Heart left ventricle (tissue), 16 donors: ENCODE measurements at regions not wholly inside any gene's neighbourhood (a gene's known extent, or its start where the extent isn't known, plus 50 kb on each side); places are given as distances from the start of the nearest gene placed in this dataset.

ENCODE experiments used
- ATAC-seq, 4 donors: fragments of 200-7000 bp; cut with Tn5 transposase; one replicate each; pipeline ENCODE4 v1.9.1; 2020 to 2022; ENCODE audit warnings: moderate library complexity in 4 of 4, mild to moderate bottlenecking in 3 of 4, moderate number of reproducible peaks in 1 of 4
- DNase-seq, 5 donors: peaks; one replicate each; pipeline ENCODE4 v3.0.0-alpha.2; 2020
- H3K27ac ChIP-seq, 12 donors: fragments of 200-600 bp; sonication (generic) in 4 of 12; one replicate each; pipeline versions ENCODE4 v1.5.0 to v1.8.0; 2016 to 2022; ENCODE audit warnings: mild to moderate bottlenecking in 2 of 12
- H3K27me3 ChIP-seq, 9 donors: fragments of 200-600 bp; sonication (generic) in 2 of 9; one replicate each; pipeline versions ENCODE4 v1.5.1 to v1.8.0; 2016 to 2022; ENCODE audit warnings: mild to moderate bottlenecking in 3 of 9
- H3K36me3 ChIP-seq, 9 donors: fragments of 200-600 bp; sonication (generic) in 2 of 9; one replicate each; pipeline versions ENCODE4 v1.5.0 to v1.8.0; 2018 to 2022; ENCODE audit warnings: mild to moderate bottlenecking in 2 of 9
- H3K4me1 ChIP-seq, 12 donors: fragments of 200-600 bp; sonication (generic) in 4 of 12; one replicate each; pipeline versions ENCODE4 v1.5.0 to v1.8.0; 2016 to 2022; ENCODE audit warnings: mild to moderate bottlenecking in 3 of 12
- H3K4me3 ChIP-seq, 12 donors: fragments of 200-600 bp; sonication (generic) in 4 of 12; one replicate each; pipeline versions ENCODE4 v1.5.0 to v1.8.0; 2017 to 2022; ENCODE audit warnings: mild to moderate bottlenecking in 9 of 12, moderate library complexity in 4 of 12
- H3K9me3 ChIP-seq, 12 donors: fragments of 200-600 bp; sonication (generic) in 4 of 12; one replicate each; pipeline versions ENCODE4 v1.5.0 to v1.8.0; 2016 to 2022; ENCODE audit warnings: mild to moderate bottlenecking in 1 of 12
- POLR2A ChIP-seq, 2 donors: fragments of 450-650 bp; IDR thresholded peaks; one replicate each; pipeline ENCODE4 v1.6.1; 2017; ENCODE audit warnings: antibody characterized with exemption in 2 of 2, mild to moderate bottlenecking in 2 of 2, moderate library complexity in 2 of 2
- WGBS, 4 donors: extraction: QIAGEN DNeasy Blood & Tissue Kit in 2 of 4; methylation state at CpG; one replicate each; pipeline versions ENCODE4 v1.1.5 to v1.1.7; 2013 to 2018; 5-methylcytosine and 5-hydroxymethylcytosine counted together
- intact Hi-C, 10 donors: fragments of 100-400 bp; cut with DNase I; formaldehyde crosslinking; loops; one replicate each; pipeline versions ENCODE4 v1.11.1 to v1.14.2; 2022
- TF ChIP-seq, protein P1 (sequence below), 12 donors: fragments of 200-600 bp; sonication (generic) in 4 of 12; IDR thresholded peaks; one replicate each; pipeline versions ENCODE4 v1.5.0 to v1.8.0; 2018 to 2022; ENCODE audit warnings: antibody characterized with exemption in 12 of 12, mild to moderate bottlenecking in 5 of 12
- donor health status: ischemic (EF 13 %, LVEDD 7.1; RV severe dilation, severe dysfunction).
- donor health status: healthy with polysubstance abuse.
- donor health status: DM: no; HTN: yes; CAD: no.
- donor health status: DM: no; HTN: no; CAD: no.
- donor health status: ischemic (EF 25% LVEDD 6.9; RV normal size, moderate dysfunction).
- donor health status: ischemic (EF 25% LVEDD 5.7; RV mildly dilated, moderate dysfunction).
- donor health status: healthy.
- donor health status: DM: yes; HTN: yes; CAD: no.
- donor health status: ischemic (EF 35%, LVEDD 5.7; RV mildly dilated, moderate dysfunction).
- donor health status: nonischemic (EF 11% LVEDD 7.7; RV severe dilation, severe dysfunction).
- donor health status: DM: yes; HTN: yes; CAD: no.
- donor health status: PGD.
- donor health status: ischemic (EF 29% LVEDD 5.4; RV normal size, mild dysfunction).
- donor health status: nonischemic (EF 23%, LVEDD 6.1; RV moderate dilation, normal function).

DNA sequence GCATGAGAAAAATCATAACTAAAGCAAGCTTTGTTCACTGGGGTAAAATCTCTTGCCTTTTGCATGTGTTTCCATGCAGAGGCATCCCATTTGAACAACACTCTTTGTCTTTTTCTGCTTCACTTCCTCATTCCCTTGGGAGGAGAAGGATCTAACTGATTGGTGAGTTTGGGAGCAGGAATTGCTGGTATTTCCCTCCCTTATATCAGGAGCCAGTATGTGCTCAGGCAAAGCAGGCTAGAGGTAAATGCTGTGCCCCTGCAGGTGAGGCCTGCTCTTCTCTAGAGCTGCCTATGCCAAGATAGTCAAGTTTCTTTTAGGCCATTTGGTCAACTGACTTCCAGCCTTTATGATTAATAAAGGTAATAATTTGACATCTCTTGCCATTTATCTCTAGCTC, 179.9 kb downstream of the COX7C start:
- intact Hi-C loops, result no loop called here
- Histone ChIP-seq H3K4me3 (no peak overlapping the region), H3K36me3 (no peaks in the 10 kb centered on the region), H3K4me1 (no peaks in the 10 kb centered on the region), H3K9me3 (no peaks in the 10 kb centered on the region), H3K27me3 (no peaks in the 10 kb centered on the region), H3K27ac (no peak overlapping the region)
- TF ChIP-seq, protein P1, sequence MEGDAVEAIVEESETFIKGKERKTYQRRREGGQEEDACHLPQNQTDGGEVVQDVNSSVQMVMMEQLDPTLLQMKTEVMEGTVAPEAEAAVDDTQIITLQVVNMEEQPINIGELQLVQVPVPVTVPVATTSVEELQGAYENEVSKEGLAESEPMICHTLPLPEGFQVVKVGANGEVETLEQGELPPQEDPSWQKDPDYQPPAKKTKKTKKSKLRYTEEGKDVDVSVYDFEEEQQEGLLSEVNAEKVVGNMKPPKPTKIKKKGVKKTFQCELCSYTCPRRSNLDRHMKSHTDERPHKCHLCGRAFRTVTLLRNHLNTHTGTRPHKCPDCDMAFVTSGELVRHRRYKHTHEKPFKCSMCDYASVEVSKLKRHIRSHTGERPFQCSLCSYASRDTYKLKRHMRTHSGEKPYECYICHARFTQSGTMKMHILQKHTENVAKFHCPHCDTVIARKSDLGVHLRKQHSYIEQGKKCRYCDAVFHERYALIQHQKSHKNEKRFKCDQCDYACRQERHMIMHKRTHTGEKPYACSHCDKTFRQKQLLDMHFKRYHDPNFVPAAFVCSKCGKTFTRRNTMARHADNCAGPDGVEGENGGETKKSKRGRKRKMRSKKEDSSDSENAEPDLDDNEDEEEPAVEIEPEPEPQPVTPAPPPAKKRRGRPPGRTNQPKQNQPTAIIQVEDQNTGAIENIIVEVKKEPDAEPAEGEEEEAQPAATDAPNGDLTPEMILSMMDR (IDR thresholded peaks at IDR 0.05), result no peak
- no peak for TF ChIP-seq POLR2A (IDR thresholded peaks at IDR 0.05)
- DNase-seq (no peak), ATAC-seq (no peak)

DNA sequence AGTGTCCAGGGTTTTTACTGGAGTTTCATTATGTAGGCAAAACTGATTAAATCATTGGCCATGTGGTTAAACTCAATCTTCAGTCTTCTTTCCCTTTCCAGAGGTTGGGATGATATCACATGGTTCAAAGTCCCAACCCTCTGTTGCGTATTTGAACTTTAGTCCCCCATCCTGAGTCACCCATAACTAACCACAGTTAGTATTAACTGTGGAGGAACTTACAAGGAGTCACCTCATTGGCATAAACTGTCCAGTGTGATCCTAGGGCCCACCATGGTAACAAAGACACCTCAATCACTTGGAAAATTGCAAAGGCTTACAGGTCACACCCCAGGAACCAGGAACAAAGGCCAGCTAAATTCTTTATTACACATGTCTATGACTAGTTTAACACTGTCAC, 188.5 kb downstream of the COX7C start:
- intact Hi-C loops, result no loop called here
- ATAC-seq, result no peak
- no peaks in the 10 kb centered on the region for H3K4me1 ChIP-seq
- no peaks in the 10 kb centered on the region for H3K36me3 ChIP-seq
- 92 to 100% (median 99%) methylated on average over 1 of the region's 1 CpG for WGBS, 4 donors
- no peak overlapping the region for H3K4me3 ChIP-seq
- no peak overlapping the region for H3K27ac ChIP-seq
- no peak for TF ChIP-seq POLR2A (IDR thresholded peaks at IDR 0.05)
- TF ChIP-seq, protein P1 (IDR thresholded peaks at IDR 0.05), result no peak
- DNase-seq, result no peak
- no peaks in the 10 kb centered on the region for H3K27me3 ChIP-seq
- H3K9me3 ChIP-seq, result peaks cover 0 to 8% (median 0%) of the 10 kb centered on the region in 12 donors

DNA sequence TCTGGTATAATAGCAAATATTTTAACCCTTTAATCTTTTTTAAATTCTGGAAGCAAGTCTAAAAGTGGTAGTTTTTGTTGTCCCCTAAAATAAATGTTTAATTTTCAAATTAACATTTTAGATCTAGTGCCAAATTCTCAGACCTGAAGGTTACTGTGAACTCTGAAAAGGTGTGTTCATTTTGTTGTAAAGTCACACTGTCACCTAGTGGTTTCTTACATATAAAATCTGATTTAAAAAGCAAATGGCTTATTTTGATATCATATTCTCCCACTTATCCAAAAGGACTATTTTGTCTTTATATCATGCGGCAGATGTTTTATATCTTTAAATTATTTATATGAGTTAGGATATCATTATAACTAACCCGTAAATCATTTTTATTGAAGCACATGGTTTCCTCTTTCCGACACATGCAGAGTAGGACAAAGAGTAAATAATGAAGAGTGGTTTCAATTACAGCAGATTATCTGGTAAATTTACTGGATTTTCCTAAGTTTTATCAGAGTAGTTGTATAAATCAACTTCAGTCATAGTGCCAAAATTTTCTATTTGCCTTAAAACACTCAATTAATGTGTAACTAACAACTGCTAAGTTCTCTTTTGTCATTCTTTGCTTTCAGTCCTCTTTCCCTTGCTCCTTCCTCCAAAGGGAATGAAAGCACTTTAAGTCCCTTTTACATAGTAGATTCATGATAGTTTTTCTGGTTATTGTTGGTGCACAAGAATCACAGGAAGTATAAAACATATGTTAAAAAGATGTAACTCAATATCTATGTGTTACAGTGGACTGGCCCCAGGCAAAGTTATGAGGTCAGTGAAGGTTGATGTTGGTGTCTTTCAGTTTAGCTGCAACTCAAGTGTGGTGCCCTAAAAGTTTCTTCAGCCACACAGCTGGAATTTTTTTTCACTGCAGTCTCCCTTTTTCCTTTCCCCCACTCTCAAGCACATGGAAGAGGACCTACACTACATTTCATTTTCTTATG, 189.6 kb downstream of the COX7C start:
- no peak overlapping the region for H3K4me3 ChIP-seq
- peaks cover 0 to 8% (median 0%) of the 10 kb centered on the region in 12 donors for H3K9me3 ChIP-seq
- DNase-seq (no peak), ATAC-seq (no peak)
- WGBS, 4 donors, result 69 to 77% (median 74%) methylated on average over 3 of the region's 3 CpGs
- no peak overlapping the region for H3K27ac ChIP-seq
- no peaks in the 10 kb centered on the region for H3K27me3 ChIP-seq
- TF ChIP-seq POLR2A (IDR thresholded peaks at IDR 0.05), result no peak
- TF ChIP-seq, protein P1 (IDR thresholded peaks at IDR 0.05), result no peak
- H3K4me1 ChIP-seq, result no peaks in the 10 kb centered on the region
- no peaks in the 10 kb centered on the region for H3K36me3 ChIP-seq
- intact Hi-C loops, result no loop called here

DNA sequence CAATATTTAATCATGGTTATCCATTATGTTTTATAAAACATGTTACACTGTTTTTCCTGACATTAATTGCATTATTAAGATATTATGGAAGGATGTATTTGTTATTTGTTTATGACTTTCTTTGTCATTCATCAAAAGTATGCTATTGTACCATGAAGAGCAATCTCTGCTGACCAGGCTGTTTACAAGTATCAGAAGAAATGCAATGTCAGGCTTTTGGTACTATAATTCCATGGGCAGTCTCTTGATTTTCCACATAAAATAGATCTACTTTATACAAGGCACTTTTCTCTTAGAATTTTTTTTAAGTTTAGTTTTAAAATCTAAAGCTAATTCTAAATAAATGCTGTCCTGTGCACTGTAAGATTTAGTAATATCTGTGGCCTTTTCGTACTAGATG, 196.6 kb downstream of the COX7C start:
- Histone ChIP-seq H3K9me3 (peaks cover 0 to 5% (median 0%) of the 10 kb centered on the region in 12 donors), H3K36me3 (no peaks in the 10 kb centered on the region), H3K4me1 (no peaks in the 10 kb centered on the region), H3K27ac (no peak overlapping the region), H3K27me3 (no peaks in the 10 kb centered on the region), H3K4me3 (no peak overlapping the region)
- no peak for ATAC-seq
- intact Hi-C loops, result no loop called here
- no peak for DNase-seq
- TF ChIP-seq, protein P1 (IDR thresholded peaks at IDR 0.05), result no peak
- no peak for TF ChIP-seq POLR2A (IDR thresholded peaks at IDR 0.05)
- 86 to 94% (median 93%) methylated on average over 1 of the region's 1 CpG for WGBS, 4 donors
